Non-pigmented ciliary epithelial cell (primary cell): ENCODE measurements at regions not wholly inside any gene's neighbourhood (a gene's known extent, or its start where the extent isn't known, plus 50 kb on each side); places are given as distances from the start of the nearest gene placed in this dataset.
"Not testable (repeated sequence)": the region's sequence is repeated elsewhere in the genome, so short reads cannot be mapped to it uniquely, and the experiment has no call there.

Experiments used
- DNase-seq: peaks from one replicate; pipeline ENCODE4 v3.0.0-alpha.2; 2010; ENCODE audit warnings: low read depth

DNA sequence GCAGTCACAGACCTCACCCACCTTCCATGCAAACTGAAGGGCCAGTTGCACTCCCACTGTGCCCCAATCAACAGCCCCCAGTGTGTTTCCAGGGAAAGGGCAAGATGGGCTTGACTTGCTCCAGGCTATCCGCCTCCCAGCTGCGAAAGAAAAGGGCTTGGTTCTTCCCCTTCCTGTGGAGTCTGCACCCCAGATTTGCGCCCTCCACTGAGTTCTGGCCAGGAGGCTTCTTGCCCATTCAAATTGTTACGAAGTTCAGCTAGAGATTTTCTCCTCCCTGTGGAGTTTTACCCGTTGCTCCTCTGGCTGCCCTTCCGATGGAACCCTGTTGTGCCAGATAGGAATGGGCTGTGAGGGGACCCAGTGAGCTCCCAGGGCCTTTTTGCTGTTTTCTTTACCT, 1096.9 kb upstream of the ALCAM start:
- no peak for DNase-seq

DNA sequence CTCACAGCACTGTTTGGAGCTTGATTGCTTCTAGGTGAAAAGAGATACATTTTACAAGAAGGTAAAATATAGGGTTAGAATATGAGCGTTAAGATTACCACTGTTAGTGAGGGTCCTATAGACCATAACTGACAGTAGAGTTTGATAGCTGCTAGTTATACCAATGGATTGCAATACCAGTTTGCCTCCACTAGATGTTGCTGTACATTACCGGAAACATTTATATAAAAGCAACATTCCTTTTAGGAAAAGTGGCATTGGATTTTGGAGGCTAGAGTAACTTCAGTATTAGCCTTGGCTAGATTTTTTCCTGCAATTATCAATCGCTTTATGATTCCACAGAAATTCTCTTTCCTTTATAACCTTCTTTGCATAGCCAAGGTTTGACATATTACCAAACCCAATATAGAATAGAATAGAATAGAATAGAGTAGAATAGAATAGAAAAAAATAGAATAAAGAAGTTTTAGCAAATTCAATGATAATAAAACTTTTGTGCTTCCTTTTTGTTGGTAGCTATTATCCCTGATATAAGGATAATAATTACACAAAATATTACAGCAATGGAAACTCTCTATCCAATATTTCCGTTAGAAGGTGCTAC, 1093.6 kb upstream of the ALCAM start:
- no peak for DNase-seq

DNA sequence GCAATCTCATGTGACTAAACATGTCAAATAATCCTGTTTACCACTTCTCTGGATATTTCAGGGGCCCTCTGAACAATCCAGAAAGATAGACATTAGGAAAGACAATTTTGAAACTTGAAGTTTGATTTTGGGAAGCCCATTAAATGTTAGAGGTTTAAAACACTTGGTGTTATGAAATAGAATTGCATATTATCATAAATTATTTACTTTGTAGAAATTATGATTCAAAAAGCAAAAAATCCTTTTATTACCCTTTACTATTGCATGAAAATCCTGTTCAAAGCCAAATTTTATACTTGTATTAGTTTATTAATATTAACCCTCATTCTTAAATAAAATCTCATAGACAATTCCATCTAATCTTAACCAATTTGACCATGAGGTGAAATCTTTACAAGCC, 1091.5 kb upstream of the ALCAM start:
- no peak for DNase-seq

DNA sequence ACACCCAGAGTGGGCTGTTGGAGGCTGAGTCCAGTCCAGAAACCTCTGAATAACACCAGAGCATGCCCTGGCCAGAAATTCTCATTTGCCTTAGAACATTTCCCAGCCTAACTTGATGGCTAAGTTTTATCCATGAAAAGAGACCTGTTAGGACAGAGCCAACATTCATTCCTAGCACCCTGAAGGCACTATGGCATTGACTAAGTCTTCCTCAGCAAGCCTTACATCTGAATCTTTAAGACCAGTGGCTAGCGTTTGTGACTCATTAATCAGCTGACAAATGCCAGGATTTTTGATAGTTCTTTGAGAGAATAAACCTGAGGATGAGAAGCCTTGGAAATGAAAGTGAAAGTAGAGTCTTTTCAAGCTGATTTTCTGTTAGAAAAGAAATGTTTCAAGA, 1087.1 kb upstream of the ALCAM start:
- DNase-seq: no peak

DNA sequence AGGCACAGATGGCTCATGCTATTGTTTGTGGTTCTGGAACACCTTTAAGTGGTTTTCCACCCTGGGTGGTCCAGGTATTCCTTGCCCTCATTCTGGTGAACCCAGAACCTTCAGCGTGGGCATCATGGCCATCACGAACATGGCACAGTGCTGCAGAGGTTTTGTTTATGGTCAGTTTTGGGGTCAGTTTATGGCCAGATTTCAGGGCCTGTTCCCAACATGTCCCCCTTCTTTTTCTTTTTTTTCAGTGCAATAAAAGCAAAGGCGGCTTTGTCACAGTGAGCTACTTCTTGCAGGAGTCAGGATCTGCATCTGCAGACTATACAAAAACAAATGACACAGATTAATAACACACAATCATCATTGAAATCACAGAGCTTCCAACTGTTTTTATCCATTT, 1085.0 kb upstream of the ALCAM start:
- DNase-seq: no peak

DNA sequence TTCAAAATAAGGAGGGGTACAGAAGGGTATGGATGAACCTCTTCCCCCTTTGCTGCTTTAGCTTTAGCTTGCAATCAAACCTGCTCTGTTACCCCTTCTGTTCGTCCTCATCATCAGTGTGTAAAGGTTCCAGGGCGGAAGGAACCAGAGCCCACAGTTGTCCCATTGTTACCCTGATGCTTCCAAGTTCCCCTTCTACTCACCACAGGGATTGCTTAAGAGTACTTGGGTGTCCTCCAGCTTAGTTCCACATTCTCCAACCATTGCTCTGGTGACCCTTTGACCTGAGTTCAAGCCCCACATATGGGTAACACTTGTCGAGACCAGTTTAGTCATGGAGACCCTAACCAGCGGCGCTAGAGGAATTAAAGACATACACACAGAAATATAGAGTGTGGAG, 1080.1 kb upstream of the ALCAM start:
- DNase-seq: no peak

DNA sequence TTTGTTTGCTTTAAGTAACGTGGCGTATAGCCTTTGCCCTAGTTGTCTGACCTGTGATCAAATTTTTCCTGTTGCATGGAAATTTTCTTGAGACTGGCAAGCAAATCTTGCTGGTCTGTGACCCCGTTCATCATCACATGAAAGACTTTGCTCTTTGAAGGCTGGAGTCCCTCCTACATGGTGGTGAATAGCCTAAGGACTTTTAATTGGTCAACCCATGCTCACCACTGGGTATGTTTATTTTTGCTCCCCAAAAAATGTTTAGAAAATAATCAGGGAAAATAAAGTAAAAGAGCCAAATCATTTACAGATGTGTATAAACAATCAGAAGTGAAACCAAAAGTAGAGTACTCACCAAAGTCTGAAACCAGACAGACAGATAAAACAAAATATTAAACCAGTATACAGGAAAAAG, 1075.3 kb upstream of the ALCAM start:
- no peak for DNase-seq

DNA sequence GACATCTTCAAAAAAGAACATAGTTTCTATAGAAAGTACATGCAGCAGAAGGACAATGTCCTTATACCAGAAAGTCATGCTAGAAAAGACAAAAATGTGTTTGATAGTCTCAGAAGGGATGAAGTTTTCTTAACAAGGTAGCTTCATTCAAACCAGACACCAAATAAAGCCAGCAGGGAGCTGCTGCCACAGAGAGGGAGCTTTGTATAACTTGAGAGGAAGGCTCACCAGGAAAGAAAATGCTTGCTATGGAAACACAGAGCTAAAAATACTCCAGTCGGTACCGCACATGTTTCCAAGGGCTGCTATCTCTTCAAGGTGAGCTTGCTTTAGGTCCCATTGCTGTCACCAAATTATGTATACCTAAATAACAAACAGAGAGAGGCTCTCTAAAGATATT, 1074.8 kb upstream of the ALCAM start:
- DNase-seq: no peak

DNA sequence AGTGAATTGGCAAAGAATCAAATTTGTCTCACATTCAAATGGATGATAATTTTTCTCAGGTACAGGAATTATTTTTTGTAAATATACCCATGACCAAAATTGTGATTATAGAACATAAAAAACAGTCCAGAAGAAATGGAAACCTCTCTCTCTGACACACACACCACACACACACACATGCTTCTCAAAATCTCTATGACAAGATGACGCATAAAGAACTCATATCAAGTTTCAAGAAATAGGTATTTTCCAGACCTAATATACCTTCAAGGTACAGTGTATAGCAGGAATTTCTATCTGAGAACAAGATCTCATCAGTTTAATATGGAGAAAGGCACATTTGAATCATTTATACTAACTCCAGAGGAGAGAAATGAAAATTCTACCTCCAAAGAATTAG, 1069.1 kb upstream of the ALCAM start:
- DNase-seq: no peak

DNA sequence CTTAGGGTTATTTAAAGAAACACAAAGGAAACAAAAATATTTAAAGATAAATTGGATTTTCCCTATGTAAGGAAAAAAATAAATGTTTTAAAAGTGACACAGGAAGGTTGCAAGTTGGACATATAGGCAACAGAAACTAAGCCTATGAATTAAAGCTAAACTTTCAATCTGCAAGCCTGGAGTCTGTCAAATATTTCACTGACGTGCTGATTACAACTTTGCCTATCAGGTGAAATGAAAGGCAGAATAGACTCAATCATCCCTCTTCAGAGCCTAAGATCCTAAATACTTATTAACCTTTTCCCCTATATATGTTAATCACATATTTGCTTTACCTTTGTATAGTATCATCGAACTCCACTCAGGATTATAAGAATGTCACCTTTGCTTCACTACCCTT, 1068.0 kb upstream of the ALCAM start:
- DNase-seq: no peak

DNA sequence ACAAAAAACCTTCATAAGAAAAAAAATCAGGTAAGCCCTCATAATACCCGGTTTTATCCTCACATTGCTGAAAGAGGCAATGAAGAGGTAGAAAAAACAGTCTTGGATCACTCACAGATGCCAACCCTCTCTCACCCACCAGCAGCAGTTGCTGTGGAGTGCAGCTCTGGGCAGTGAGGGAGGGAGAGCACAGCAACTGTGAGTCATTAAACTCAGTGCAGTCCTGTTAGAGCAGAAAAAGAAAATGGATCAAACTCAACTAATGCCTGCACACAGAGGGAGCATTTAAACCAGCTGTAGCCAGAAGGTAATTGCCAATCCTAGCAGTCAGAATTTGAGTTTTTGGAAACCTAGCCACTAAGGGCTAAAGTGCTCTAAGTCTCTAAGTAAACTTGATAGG, 1050.6 kb upstream of the ALCAM start:
- DNase-seq: no peak

DNA sequence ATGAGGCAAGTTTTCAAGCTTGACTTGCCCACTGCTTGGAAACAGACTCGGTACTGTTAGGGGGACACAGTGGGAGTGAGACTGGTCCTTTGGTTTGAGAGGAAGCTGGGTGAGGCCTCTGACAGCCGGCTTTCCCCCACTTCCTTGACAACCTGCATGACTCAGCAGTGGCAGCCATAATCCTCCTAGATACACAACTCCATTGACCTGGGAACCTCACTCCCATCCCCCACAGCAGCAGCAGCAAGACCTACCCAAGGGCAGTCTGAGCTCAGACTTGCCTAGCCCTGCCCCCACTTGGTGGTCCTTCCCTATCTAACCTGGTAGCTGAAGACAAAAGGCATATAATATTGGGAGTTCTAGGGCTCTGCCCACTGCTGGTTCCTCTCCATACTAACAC, 1043.5 kb upstream of the ALCAM start:
- DNase-seq: no peak

DNA sequence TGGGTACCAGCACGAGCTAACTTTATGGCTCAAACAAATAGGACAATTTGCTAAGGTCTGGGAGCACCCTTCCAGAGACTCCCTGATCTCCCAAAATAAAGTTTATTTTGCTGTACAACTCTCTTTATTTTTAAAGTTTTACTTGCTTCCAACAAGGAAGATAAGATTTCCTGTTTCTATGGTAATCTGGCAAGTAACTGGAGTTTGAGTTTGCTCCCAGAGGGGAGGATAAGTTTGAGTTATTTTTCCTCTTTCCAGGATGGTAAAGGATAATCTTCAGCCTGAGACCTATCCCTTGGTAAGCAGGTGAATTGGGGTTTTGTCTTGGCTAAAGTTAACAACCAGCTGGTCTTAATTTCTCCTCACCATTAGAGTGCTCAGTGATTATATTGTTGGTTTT, 1019.4 kb upstream of the ALCAM start:
- no peak for DNase-seq

DNA sequence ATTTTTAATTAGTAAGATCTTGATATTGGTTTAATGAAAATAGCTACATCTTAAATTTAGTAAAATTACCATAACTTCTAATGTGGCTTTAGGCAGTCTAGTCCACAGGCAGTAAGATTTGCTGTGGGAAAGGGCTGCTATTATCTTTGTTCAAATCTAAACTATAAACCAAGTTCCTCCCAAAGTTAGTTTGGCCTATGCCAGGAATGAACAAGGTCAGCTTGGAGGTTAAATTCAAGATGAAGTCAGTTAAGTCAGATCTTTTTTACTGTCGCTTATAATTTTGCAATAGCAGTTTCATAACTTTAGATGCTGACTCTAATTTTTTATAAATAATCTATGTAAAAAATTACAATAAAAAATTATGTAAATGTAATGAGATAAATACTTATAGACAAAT, 1016.9 kb upstream of the ALCAM start:
- no peak for DNase-seq

DNA sequence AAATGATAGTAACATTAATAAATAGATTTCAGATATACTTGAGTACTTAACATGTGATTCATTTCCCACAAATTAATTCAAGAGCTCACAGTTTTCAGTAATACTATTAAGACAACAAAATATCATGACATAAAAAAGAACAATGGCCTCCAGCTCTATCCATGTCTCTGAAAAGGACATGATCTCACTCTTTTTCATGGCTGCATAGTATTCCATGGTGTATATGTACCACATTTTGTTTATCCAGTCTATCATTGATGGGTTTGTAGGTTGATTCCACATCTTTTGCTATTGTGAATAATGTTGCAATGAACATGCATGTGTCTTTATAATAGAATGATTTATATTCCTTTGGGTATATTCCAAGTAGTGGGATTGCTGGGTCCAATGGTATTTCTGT, 1012.8 kb upstream of the ALCAM start:
- DNase-seq: no peak

DNA sequence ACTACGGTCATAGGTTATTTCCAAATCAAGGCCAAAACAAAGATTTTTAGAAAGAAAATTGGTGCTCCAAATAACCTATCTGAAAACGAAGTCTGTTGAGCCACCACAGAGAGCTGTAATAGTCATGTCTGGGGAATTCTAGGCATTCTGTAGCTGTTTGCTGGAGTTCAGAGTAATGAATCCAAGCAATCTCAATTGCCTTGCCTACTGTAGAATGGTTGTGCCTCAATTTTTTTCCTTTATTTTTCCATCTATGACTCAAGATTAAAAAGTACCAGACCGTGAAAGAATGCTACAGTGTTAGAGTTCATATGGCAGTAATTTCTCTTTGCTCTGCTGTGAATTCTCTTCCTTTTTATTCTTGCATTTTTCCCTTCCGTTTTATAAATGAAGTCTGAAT, 1007.2 kb upstream of the ALCAM start:
- peak; percentile 77 for DNase-seq

DNA sequence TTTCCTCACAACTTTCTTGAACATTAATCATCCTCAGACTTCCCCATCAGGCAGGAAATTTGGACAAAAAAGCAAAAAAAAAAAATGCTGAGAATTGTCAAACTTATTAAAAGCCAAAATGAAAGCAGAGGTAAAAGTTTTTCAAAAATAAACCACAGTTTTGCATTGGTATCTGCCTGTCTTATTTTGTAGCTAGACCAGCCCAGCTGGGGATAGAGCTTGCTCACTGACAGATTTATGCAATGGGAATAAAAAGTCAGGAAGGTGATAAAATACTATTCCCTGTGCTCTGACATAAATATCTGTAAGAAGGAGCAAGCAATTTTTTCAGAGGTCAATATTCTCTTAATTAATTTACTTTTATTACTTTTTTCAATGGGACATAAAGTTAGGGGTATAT, 1006.7 kb upstream of the ALCAM start:
- no peak for DNase-seq

DNA sequence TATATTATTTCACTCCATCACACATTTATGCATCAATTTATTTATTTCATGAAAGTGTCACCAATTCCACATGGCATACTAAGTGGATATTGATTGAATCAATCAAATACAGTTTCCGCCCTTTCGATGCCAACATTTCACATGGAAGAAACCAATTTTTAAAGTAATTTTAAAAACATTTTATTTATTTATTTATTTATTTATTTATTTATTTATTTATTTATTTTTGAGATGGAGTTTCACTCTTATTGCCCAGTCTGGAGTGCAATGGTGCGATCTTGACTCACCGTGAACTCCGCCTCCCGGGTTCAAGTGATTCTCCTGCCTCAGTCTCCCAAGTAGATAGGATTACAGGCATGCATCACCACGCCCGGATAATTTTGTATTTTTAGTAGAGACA, 1005.0 kb upstream of the ALCAM start:
- not testable (repeated sequence) for DNase-seq

DNA sequence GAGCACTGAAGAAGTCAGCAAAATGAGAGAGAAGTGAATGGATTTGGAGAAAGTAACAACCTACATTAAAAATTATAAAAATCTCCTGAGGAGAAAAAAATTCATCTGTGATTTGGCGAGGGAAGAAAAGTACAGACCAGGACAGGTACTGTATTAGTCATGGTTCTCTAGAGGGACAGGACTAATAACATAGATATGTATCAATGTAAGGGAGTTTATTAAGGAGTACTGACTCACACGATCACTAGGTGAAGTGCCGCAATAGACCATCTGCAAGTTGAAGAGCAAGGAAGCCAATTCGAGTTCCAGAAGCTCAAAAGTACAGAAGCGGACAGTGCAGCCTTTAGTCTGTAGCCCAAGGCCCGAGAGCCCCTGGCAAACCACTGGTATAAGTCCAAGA, 1004.4 kb upstream of the ALCAM start:
- no peak for DNase-seq

DNA sequence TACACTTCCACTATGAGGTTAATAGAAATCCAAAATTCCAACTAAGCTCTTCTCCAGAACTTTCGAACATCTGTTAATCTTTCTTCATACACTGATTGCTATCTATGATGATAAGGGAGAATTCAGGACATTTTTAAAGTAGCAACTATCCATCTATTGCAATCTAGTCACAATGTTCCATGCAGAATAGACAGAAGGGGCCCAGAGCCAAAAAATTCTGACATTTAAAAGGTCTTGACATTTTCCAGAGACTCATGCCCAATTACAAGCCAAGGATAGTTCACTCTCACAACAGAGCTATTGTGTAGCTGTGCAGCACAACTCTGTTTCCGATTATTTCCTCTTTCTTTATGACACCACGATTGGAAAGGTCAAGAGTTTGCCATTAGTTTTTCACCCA, 999.7 kb upstream of the ALCAM start:
- no peak for DNase-seq

DNA sequence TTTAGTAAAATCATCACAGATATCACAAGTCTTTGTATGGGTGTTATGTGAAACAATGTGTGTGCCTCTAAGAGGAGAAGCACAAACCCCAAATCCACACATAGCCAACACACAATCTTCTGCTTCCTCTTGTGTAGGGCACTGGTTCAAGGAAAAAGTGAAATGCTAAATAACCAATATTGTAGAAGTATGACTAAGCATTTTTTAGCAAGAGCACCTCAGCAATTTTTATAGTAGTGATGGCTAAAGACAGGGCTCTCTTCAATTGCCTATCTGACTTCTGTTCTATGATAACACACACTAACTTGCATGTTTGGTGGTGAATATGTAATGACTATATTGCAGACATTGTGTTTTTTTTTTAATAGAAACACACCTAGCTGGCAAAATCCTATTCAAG, 997.9 kb upstream of the ALCAM start:
- DNase-seq: no peak

DNA sequence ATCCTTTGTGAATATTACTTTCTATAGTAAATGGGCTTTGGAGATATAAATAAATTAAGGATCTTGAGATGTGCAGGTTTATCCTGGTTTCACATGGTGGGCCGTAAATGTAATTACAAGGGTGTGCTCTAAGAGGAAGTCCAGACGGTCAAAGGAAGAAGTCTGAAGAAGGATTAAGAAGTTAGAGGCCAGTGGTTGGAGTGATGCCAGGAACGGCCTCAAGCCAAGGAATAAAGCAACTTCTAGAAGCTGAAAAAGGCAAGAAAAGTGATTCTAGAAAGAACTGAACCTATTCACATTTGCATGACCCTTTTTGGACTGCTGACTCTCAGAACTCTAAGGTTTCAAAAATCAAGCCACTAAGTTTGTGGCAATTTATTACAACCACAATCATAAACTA, 981.3 kb upstream of the ALCAM start:
- DNase-seq: no peak

DNA sequence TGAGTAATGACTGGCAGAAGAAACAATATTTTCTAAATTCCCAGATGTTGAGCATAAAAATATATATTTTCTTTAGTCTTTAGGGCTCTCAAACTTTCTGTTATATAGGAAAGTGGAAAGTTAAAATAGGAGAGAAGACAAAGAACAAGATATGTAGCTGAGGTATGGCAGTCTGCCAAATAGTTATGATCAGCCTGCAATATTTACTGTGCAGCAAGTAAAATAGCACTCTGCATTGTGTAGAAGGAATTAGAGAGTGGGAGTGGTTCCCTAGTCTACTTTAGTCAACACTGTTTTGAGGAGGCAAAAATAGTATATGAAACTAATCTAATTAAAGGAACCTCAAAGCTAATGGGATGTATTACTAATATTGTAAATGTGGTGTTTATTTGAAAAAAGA, 978.1 kb upstream of the ALCAM start:
- DNase-seq: peak; percentile 17

DNA sequence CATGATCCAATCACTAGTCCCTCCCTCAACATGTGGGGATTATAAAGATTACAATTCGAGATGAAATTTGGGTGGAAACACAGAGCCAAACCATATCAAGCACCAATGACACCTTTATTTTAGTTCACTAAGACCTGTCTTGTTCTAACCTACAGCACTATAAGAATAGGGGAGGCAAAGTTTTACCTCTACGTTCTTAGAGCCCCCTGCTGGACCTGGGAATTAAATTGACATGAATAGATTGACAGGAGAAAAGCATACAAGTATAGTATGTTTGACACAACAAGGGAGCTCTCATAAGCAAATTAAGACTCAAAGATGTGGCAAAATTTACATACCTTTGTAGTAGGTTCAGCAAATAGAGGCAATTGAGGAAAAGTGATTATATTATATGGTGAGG, 974.4 kb upstream of the ALCAM start:
- no peak for DNase-seq
